NCI-H146 (cell line): ENCODE measurements at regions not wholly inside any gene's neighbourhood (a gene's known extent, or its start where the extent isn't known, plus 50 kb on each side); places are given as distances from the start of the nearest gene placed in this dataset.
"Not testable (repeated sequence)": the region's sequence is repeated elsewhere in the genome, so short reads cannot be mapped to it uniquely, and the experiment has no call there.

ENCODE experiments used
- DNase-seq: peaks from one replicate; lab custom pipeline; 2025; lab: John Stamatoyannopoulos, UW

- DNase-seq: no peak
Measured at GRCh38 chr4:66837279-66837922, 707.9 kb downstream of the CENPC start.

- DNase-seq: no peak
Measured at GRCh38 chr4:66829310-66829709, 716.0 kb downstream of the CENPC start.

- DNase-seq: no peak
Measured at GRCh38 chr4:66820681-66821080, 724.6 kb downstream of the CENPC start.

GRCh38 chr4:66814277-66814676 is 731.0 kb downstream of the CENPC start:
- no peak for DNase-seq

- no peak for DNase-seq
Measured at GRCh38 chr4:66805582-66805981, 739.7 kb downstream of the CENPC start.

GRCh38 chr4:66804979-66805378 is 740.3 kb downstream of the CENPC start:
- no peak for DNase-seq

- DNase-seq: no peak
Measured at GRCh38 chr4:66797608-66798007, 747.7 kb downstream of the CENPC start.

- DNase-seq: no peak
Measured at GRCh38 chr4:66795724-66796123, 749.6 kb downstream of the CENPC start.

- DNase-seq: no peak
Measured at GRCh38 chr4:66794390-66795034, 750.8 kb downstream of the CENPC start.

- DNase-seq: no peak
Measured at GRCh38 chr4:66791686-66792085, 753.6 kb downstream of the CENPC start.

- DNase-seq: no peak
Measured at GRCh38 chr4:66785479-66785878, 759.8 kb downstream of the CENPC start.

- DNase-seq: not testable (repeated sequence)
Measured at GRCh38 chr4:66782751-66783150, 762.6 kb downstream of the CENPC start.

- DNase-seq: no peak
Measured at GRCh38 chr4:66777097-66777496, 768.2 kb downstream of the CENPC start.

- DNase-seq: no peak
Measured at GRCh38 chr4:66769441-66769840, 775.9 kb downstream of the CENPC start.

- no peak for DNase-seq
Measured at GRCh38 chr4:66767442-66767841, 777.9 kb downstream of the CENPC start.

GRCh38 chr4:66766557-66766956 is 778.7 kb downstream of the CENPC start:
- peak; percentile 11 for DNase-seq

GRCh38 chr4:66750273-66750672 is 795.0 kb downstream of the CENPC start:
- no peak for DNase-seq

- not testable (repeated sequence) for DNase-seq
Measured at GRCh38 chr4:66746918-66747317, 798.4 kb downstream of the CENPC start.

- DNase-seq: no peak
Measured at GRCh38 chr4:66741081-66741480, 804.2 kb downstream of the CENPC start.

- no peak for DNase-seq
Measured at GRCh38 chr4:66736606-66737005, 808.7 kb downstream of the CENPC start.

GRCh38 chr4:66728280-66728679 is 817.0 kb downstream of the CENPC start:
- DNase-seq: no peak

GRCh38 chr4:66712301-66712921 is 832.9 kb downstream of the CENPC start:
- DNase-seq: not testable (repeated sequence)

- DNase-seq: no peak
Measured at GRCh38 chr4:66704243-66704642, 841.1 kb downstream of the CENPC start.
